Astrocyte (in vitro differentiated cells and primary cell): ENCODE measurements at regions not wholly inside any gene's neighbourhood (a gene's known extent, or its start where the extent isn't known, plus 50 kb on each side); places are given as distances from the start of the nearest gene placed in this dataset.

Experiments used
- DNase-seq: peaks from one replicate; pipeline ENCODE4 v3.0.0-alpha.2; 2010; ENCODE audit warnings: low read depth
- FAIRE-seq: peaks from 2 replicates; lab custom pipeline; 2011; peaks lifted over from hg19 to GRCh38; lab: Jason Lieb, UNC
- H2AFZ ChIP-seq: 2 replicates; pipeline ENCODE4 v1.6.0; 2012; ENCODE audit warnings: low read depth, low read length, inconsistent platforms
- H3K27ac ChIP-seq: 2 replicates; pipeline ENCODE4 v1.5.1; 2011; ENCODE audit warnings: low read depth, low read length, inconsistent platforms
- H3K27me3 ChIP-seq: 2 replicates; pipeline ENCODE4 v1.6.0; 2011; ENCODE audit warnings: low read length, inconsistent platforms; ENCODE audit not compliant: insufficient read depth
- H3K36me3 ChIP-seq: 2 replicates; pipeline ENCODE4 v1.5.1; 2011; ENCODE audit warnings: low read length, inconsistent platforms; ENCODE audit not compliant: insufficient read depth
- H3K4me1 ChIP-seq: 2 replicates; pipeline ENCODE4 v1.5.1; 2011; ENCODE audit warnings: low read length, inconsistent platforms; ENCODE audit not compliant: insufficient read depth
- H3K4me2 ChIP-seq: 2 replicates; pipeline ENCODE4 v1.6.0; 2012; ENCODE audit warnings: low read length, inconsistent platforms
- H3K4me3 ChIP-seq: 2 replicates; pipeline ENCODE4 v1.5.1; 2011; ENCODE audit warnings: low read depth, mild to moderate bottlenecking, low read length, inconsistent platforms; ENCODE audit not compliant: insufficient read depth
- H3K79me2 ChIP-seq: 2 replicates; pipeline ENCODE4 v1.6.0; 2012; ENCODE audit warnings: mild to moderate bottlenecking, low read length, inconsistent platforms; ENCODE audit not compliant: insufficient read depth
- H3K9ac ChIP-seq: 2 replicates; pipeline ENCODE4 v1.6.0; 2012; ENCODE audit warnings: mild to moderate bottlenecking, low read length, inconsistent platforms
- H3K9me3 ChIP-seq: 2 replicates; pipeline ENCODE4 v1.5.1; 2012; ENCODE audit warnings: low read depth, mild to moderate bottlenecking, low read length, inconsistent platforms; ENCODE audit not compliant: insufficient read depth
- H4K20me1 ChIP-seq: 2 replicates; pipeline ENCODE4 v1.6.0; 2012; ENCODE audit warnings: low read length, inconsistent platforms; ENCODE audit not compliant: insufficient read depth
- H3K27ac Mint-ChIP-seq: one replicate; pipeline ENCODE4 v1.8.0; 2021; ENCODE audit warnings: mild to moderate bottlenecking, mixed read lengths; ENCODE audit not compliant: unreplicated experiment
- H3K27me3 Mint-ChIP-seq: one replicate; pipeline ENCODE4 v1.8.0; 2021; ENCODE audit warnings: low read depth, mixed read lengths; ENCODE audit not compliant: unreplicated experiment
- H3K36me3 Mint-ChIP-seq: one replicate; pipeline ENCODE4 v1.8.0; 2021; ENCODE audit warnings: low read depth, mixed read lengths; ENCODE audit not compliant: unreplicated experiment
- H3K4me1 Mint-ChIP-seq: one replicate; pipeline ENCODE4 v1.8.0; 2021; ENCODE audit warnings: low read depth, mixed read lengths; ENCODE audit not compliant: unreplicated experiment
- H3K4me3 Mint-ChIP-seq: one replicate; pipeline ENCODE4 v1.8.0; 2021; ENCODE audit warnings: mild to moderate bottlenecking, moderate library complexity, mixed read lengths; ENCODE audit not compliant: unreplicated experiment
- H3K9me3 Mint-ChIP-seq: one replicate; pipeline ENCODE4 v1.8.0; 2021; ENCODE audit warnings: mild to moderate bottlenecking, mixed read lengths; ENCODE audit not compliant: unreplicated experiment
- CTCF ChIP-seq: IDR thresholded peaks from 2 replicates; pipeline ENCODE4 v1.5.1; 2011; ENCODE audit warnings: low read depth, mild to moderate bottlenecking, inconsistent platforms, low read length, moderate library complexity; ENCODE audit not compliant: insufficient read depth
- EZH2 ChIP-seq: IDR thresholded peaks from 2 replicates; pipeline ENCODE4 v1.6.1; 2012; ENCODE audit warnings: mild to moderate bottlenecking, low read length, inconsistent platforms; ENCODE audit not compliant: insufficient read depth

DNA sequence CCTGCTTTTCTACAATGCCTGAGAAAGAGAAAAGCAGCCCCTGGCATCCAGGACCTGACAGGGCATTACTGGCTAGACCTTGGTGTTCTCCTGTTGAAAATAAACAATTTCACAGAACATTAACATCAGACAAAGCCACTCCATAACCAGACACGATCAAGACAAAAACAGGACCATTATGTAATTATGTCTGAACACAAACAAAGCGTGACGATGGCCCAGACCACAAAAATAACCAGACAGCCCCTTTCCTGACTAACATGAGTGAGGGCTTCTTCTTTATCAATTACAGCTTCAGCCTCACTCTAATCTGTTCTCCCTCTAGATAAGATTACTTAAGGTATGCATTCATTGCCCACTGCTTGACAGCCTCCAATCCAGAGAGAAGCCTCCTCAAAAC lies 172.7 kb upstream of the LMCD1 start:
- FAIRE-seq (no peak), DNase-seq (peak; percentile 32)
- H3K27me3 ChIP-seq = no peaks in the 10 kb centered on the region
- H3K36me3 ChIP-seq = no peaks in the 10 kb centered on the region
- H3K4me1 ChIP-seq = no peaks in the 10 kb centered on the region
- H3K4me3 ChIP-seq = no peak overlapping the region
- TF ChIP-seq EZH2 (no peak), CTCF (no peak)
- H3K27me3 Mint-ChIP-seq = peaks cover 4% of the 10 kb centered on the region
- H3K9me3 Mint-ChIP-seq = no peaks in the 10 kb centered on the region
- no peak overlapping the region for H3K27ac ChIP-seq
- H3K4me1 Mint-ChIP-seq = no peaks in the 10 kb centered on the region
- H3K27ac Mint-ChIP-seq = no peak overlapping the region
- H3K36me3 Mint-ChIP-seq = no peaks in the 10 kb centered on the region
- H3K4me2 ChIP-seq = no peak overlapping the region
- no peak overlapping the region for H3K9ac ChIP-seq
- H3K79me2 ChIP-seq = no peaks in the 10 kb centered on the region
- H3K9me3 ChIP-seq = no peaks in the 10 kb centered on the region
- H4K20me1 ChIP-seq = no peaks in the 10 kb centered on the region
- no peak overlapping the region for H2AFZ ChIP-seq
- H3K4me3 Mint-ChIP-seq = no peak overlapping the region

DNA sequence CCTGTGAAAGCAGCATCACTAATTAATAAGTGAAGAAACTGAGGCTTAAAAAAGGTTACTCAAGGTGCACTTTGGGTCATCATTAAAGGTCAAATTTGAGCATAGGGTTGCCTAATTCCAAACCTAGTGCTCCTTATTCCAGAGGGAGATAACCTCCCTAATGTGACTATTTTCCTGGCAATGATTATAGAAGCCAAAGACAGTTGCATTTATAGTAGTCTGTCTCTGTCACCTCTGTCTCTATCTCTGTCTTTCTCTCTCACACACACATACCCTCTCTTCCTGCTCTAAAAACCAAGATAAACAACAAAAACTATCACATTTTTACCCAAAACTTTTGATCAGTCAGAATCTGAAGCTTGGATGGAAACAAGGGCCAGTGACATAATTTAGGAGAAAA lies 172.0 kb upstream of the LMCD1 start:
- Histone ChIP-seq H2AFZ (no peak overlapping the region), H3K4me3 (no peak overlapping the region), H3K36me3 (no peaks in the 10 kb centered on the region), H4K20me1 (no peaks in the 10 kb centered on the region), H3K27ac (no peak overlapping the region), H3K27me3 (no peaks in the 10 kb centered on the region), H3K9ac (no peak overlapping the region), H3K79me2 (no peaks in the 10 kb centered on the region), H3K4me1 (no peaks in the 10 kb centered on the region), H3K4me2 (no peak overlapping the region), H3K9me3 (no peaks in the 10 kb centered on the region)
- Mint-ChIP-seq H3K36me3 (no peaks in the 10 kb centered on the region), H3K4me1 (no peaks in the 10 kb centered on the region), H3K4me3 (no peak overlapping the region), H3K9me3 (no peaks in the 10 kb centered on the region), H3K27ac (no peak overlapping the region), H3K27me3 (peaks cover 4% of the 10 kb centered on the region)
- TF ChIP-seq CTCF (no peak), EZH2 (no peak)
- DNase-seq = no peak
- FAIRE-seq = no peak

DNA sequence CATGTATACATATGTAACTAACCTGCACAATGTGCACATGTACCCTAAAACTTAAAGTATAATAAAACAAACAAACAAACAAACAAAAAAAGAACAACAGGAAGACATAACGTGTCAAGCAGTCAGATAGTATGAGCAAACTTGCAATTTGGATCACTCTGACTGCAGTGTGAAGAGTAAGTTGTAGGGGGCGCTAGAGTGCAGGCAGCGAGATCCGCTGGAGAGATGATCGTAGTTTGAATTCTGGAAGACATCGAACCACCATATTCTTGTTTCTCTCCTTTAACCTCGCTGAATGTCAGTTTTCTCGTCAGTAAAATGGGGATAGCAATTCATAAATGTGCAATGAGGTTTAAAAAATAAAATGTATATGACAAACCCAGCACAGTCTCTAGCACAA lies 165.2 kb upstream of the LMCD1 start:
- DNase-seq = no peak

More for the DNA sequence above, 165.2 kb upstream of the LMCD1 start:
- Mint-ChIP-seq H3K9me3 (no peaks in the 10 kb centered on the region), H3K4me1 (no peaks in the 10 kb centered on the region), H3K27ac (no peak overlapping the region), H3K27me3 (peaks cover 4% of the 10 kb centered on the region), H3K36me3 (no peaks in the 10 kb centered on the region), H3K4me3 (no peak overlapping the region)
- Histone ChIP-seq H3K79me2 (no peaks in the 10 kb centered on the region), H3K9ac (no peak overlapping the region), H3K9me3 (no peaks in the 10 kb centered on the region), H3K4me3 (no peak overlapping the region), H3K27ac (no peak overlapping the region), H3K27me3 (peaks cover 2% of the 10 kb centered on the region), H4K20me1 (no peaks in the 10 kb centered on the region), H3K36me3 (no peaks in the 10 kb centered on the region), H2AFZ (no peak overlapping the region), H3K4me2 (no peak overlapping the region), H3K4me1 (no peaks in the 10 kb centered on the region)
- no peak for FAIRE-seq
- TF ChIP-seq CTCF (peak; percentile 15), EZH2 (no peak)
